WTC11 (cell line): ENCODE measurements at regions not wholly inside any gene's neighbourhood (a gene's known extent, or its start where the extent isn't known, plus 50 kb on each side); places are given as distances from the start of the nearest gene placed in this dataset.

Source experiments
- ATAC-seq: fragments of 200-7000 bp; cut with Tn5 transposase; 2 replicates; pipeline ENCODE4 v1.10.0; 2021; ENCODE audit warnings: mild to moderate bottlenecking, moderate library complexity
- CTCF ChIA-PET: fragments of 300-600 bp; sonication (Branson Sonifier 250); formaldehyde crosslinking; loops from one replicate; lab custom pipeline; 2021; ENCODE audit warnings: antibody characterized with exemption; lab: Charles Lee
- POLR2A ChIA-PET: fragments of 350-600 bp; sonication (Branson Sonifier 250); formaldehyde crosslinking; loops from one replicate; lab custom pipeline; 2021; ENCODE audit warnings: antibody characterized with exemption; lab: Charles Lee
- DNase-seq: peaks from one replicate; pipeline ENCODE4 v3.0.0; 2021; ENCODE audit warnings: low spot score
- H3K27ac Mint-ChIP-seq: 2 replicates; pipeline ENCODE4 v1.8.0; 2021; ENCODE audit warnings: mixed read lengths
- H3K27me3 Mint-ChIP-seq: 2 replicates; pipeline ENCODE4 v1.8.0; 2021; ENCODE audit warnings: low read depth, mild to moderate bottlenecking, moderate library complexity, mixed read lengths
- H3K36me3 Mint-ChIP-seq: 2 replicates; pipeline ENCODE4 v1.8.0; 2021; ENCODE audit warnings: mixed read lengths
- H3K4me1 Mint-ChIP-seq: 2 replicates; pipeline ENCODE4 v1.8.0; 2022; ENCODE audit warnings: mixed read lengths
- H3K4me3 Mint-ChIP-seq: 2 replicates; pipeline ENCODE4 v1.8.0; 2021; ENCODE audit warnings: mild to moderate bottlenecking, moderate library complexity, mixed read lengths
- H3K9me3 Mint-ChIP-seq: 2 replicates; pipeline ENCODE4 v1.8.0; 2021; ENCODE audit warnings: mixed read lengths
- ETV6 ChIP-seq: sonication (generic); formaldehyde crosslinking; IDR thresholded peaks from 2 replicates; pipeline ENCODE4 v1.8.1; 2022; ENCODE audit warnings: mild to moderate bottlenecking, missing genetic modification reagents
- FOXP1 ChIP-seq: sonication (generic); formaldehyde crosslinking; IDR thresholded peaks from 2 replicates; pipeline ENCODE4 v1.8.0; 2022; ENCODE audit warnings: missing genetic modification reagents, mild to moderate bottlenecking, moderate library complexity, borderline replicate concordance
- IRF2 ChIP-seq: sonication (generic); formaldehyde crosslinking; IDR thresholded peaks from 2 replicates; pipeline ENCODE4 v1.8.0; 2022; ENCODE audit warnings: low read depth, missing genetic modification reagents, borderline replicate concordance
- KAT7 ChIP-seq: sonication (generic); formaldehyde crosslinking; IDR thresholded peaks from 2 replicates; pipeline ENCODE4 v1.8.1; 2023; ENCODE audit warnings: missing genetic modification reagents, mild to moderate bottlenecking, borderline replicate concordance
- MXD4 ChIP-seq: fragments of 250-450 bp; sonication (Bioruptor Pico); IDR thresholded peaks from 2 replicates; pipeline ENCODE4 v1.8.0; 2021; ENCODE audit warnings: mild to moderate bottlenecking, moderate library complexity, borderline replicate concordance
- TF ChIP-seq, protein P1 (sequence below): sonication (generic); formaldehyde crosslinking; IDR thresholded peaks from 2 replicates; pipeline ENCODE4 v1.8.0; 2022; ENCODE audit warnings: mild to moderate bottlenecking, missing genetic modification reagents
- TF ChIP-seq, protein P2 (sequence below): sonication (generic); formaldehyde crosslinking; IDR thresholded peaks from 2 replicates; pipeline ENCODE4 v1.8.0; 2023; ENCODE audit warnings: missing genetic modification reagents
- TF ChIP-seq, protein P3 (sequence below): fragments of 250-450 bp; sonication (Bioruptor Pico); conservative IDR thresholded peaks from 2 replicates; pipeline ENCODE4 v1.9.0; 2021; ENCODE audit warnings: mild to moderate bottlenecking
- TF ChIP-seq, protein P4 (sequence below): sonication (generic); formaldehyde crosslinking; IDR thresholded peaks from 2 replicates; pipeline ENCODE4 v1.8.1; 2023; ENCODE audit warnings: mild to moderate bottlenecking, missing genetic modification reagents, moderate library complexity
- TF ChIP-seq, protein P5 (sequence below): sonication (generic); formaldehyde crosslinking; IDR thresholded peaks from 2 replicates; pipeline ENCODE4 v1.8.1; 2022; ENCODE audit warnings: mild to moderate bottlenecking, missing genetic modification reagents, moderate library complexity, borderline replicate concordance
- TF ChIP-seq, protein P6 (sequence below): fragments of 250-450 bp; sonication (Bioruptor Pico); IDR thresholded peaks from 2 replicates; pipeline ENCODE4 v1.9.0; 2021; ENCODE audit warnings: mild to moderate bottlenecking
- TF ChIP-seq, protein P7 (sequence below): fragments of 250-450 bp; sonication (Bioruptor Pico); IDR thresholded peaks from 2 replicates; pipeline ENCODE4 v1.8.0; 2021; ENCODE audit warnings: mild to moderate bottlenecking
- TF ChIP-seq, protein P8 (sequence below): sonication (generic); formaldehyde crosslinking; IDR thresholded peaks from 2 replicates; pipeline ENCODE4 v1.8.0; 2022; ENCODE audit warnings: mild to moderate bottlenecking, missing genetic modification reagents

DNA sequence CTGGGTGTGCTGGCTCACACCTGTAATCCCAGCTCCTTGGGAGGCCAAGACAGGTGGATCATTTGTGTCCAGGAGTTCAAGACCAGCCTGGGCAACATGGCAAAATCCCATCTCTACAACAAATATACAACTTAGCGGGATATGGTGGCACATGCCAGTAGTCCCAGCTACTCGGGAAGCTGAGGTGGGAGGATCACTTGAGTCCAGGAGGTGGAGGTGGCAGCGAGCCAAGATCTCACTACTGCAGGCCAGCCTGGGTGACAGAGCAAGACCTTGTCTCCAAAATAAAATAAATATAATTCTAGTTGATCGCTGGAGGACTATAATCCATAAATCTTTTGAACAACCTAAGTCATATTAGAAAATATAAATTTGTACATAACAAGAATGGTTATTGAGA lies 1061.5 kb upstream of the PCDH9 start:
- H3K27ac Mint-ChIP-seq = no peak overlapping the region
- TF ChIP-seq ETV6 (CRISPR knock-in tag) = no peak
- TF ChIP-seq, protein P1, sequence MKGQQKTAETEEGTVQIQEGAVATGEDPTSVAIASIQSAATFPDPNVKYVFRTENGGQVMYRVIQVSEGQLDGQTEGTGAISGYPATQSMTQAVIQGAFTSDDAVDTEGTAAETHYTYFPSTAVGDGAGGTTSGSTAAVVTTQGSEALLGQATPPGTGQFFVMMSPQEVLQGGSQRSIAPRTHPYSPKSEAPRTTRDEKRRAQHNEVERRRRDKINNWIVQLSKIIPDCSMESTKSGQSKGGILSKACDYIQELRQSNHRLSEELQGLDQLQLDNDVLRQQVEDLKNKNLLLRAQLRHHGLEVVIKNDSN = no peak
- TF ChIP-seq, protein P2, sequence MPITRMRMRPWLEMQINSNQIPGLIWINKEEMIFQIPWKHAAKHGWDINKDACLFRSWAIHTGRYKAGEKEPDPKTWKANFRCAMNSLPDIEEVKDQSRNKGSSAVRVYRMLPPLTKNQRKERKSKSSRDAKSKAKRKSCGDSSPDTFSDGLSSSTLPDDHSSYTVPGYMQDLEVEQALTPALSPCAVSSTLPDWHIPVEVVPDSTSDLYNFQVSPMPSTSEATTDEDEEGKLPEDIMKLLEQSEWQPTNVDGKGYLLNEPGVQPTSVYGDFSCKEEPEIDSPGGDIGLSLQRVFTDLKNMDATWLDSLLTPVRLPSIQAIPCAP (CRISPR knock-in tag) = no peak
- TF ChIP-seq, protein P3, sequence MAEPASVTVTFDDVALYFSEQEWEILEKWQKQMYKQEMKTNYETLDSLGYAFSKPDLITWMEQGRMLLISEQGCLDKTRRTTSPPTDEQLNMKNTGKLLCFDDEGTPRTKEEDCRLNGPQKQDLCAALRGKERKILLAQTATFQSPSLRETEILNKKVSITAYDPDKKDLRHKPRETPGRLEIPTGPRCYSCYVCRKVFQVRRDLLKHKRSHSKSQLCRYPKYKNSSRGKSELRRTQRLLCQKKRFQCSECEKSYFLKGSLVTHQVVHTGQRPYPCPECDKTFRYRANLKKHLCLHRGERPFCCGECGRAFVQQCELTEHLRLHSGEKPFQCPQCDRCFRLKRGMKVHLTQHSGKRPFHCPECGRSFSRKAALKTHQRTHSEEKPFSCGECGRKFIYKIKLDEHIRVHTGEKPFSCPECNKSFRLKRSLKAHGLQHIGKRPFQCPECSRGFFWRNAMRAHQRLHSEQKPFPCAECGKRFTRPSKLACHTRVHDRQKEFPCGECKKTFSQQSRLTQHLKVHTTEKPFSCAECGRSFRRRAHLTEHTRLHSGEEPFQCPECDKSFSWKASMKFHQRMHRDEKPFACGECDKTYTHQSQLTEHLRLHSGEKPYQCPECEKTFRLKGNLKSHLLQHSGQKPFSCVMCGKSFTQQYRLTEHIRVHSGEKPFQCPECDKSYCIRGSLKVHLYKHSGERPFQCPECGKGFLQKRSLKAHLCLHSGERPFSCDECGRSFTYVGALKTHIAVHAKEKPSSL (CRISPR knock-in tag) = no peak
- TF ChIP-seq KAT7 (CRISPR knock-in tag) = no peak
- TF ChIP-seq MXD4 (CRISPR knock-in tag) = no peak
- TF ChIP-seq, protein P4, sequence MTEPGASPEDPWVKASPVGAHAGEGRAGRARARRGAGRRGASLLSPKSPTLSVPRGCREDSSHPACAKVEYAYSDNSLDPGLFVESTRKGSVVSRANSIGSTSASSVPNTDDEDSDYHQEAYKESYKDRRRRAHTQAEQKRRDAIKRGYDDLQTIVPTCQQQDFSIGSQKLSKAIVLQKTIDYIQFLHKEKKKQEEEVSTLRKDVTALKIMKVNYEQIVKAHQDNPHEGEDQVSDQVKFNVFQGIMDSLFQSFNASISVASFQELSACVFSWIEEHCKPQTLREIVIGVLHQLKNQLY (CRISPR knock-in tag) = no peak
- TF ChIP-seq, protein P5, sequence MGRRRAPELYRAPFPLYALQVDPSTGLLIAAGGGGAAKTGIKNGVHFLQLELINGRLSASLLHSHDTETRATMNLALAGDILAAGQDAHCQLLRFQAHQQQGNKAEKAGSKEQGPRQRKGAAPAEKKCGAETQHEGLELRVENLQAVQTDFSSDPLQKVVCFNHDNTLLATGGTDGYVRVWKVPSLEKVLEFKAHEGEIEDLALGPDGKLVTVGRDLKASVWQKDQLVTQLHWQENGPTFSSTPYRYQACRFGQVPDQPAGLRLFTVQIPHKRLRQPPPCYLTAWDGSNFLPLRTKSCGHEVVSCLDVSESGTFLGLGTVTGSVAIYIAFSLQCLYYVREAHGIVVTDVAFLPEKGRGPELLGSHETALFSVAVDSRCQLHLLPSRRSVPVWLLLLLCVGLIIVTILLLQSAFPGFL = no peak
- no peak for TF ChIP-seq FOXP1
- no peaks in the 10 kb centered on the region for H3K9me3 Mint-ChIP-seq
- CTCF ChIA-PET = no interaction called here
- no peak for DNase-seq
- ATAC-seq = no peak
- no peaks in the 10 kb centered on the region for H3K36me3 Mint-ChIP-seq
- POLR2A ChIA-PET = no interaction called here
- H3K4me3 Mint-ChIP-seq = no peak overlapping the region
- H3K27me3 Mint-ChIP-seq = no peaks in the 10 kb centered on the region
- no peaks in the 10 kb centered on the region for H3K4me1 Mint-ChIP-seq

DNA sequence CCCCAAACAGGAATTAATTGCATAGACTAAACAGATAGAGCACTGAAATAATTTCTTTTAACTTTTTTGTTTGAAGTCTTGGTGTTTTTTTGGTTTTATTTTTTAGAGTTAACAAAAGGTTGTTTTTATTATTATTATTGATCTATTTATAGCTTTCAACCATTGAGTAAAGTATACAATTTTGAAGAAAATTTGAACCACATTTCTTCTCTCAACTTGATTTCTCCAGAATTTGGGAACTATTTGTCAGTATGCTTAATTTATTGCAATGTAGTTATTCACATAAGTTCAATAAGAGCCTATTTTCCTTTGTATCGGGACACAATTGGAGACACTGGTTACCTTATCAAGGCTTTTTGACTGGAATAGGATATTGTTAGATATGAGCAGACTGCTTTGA lies 1045.6 kb upstream of the PCDH9 start:
- ATAC-seq = no peak
- H3K4me1 Mint-ChIP-seq = no peaks in the 10 kb centered on the region
- H3K9me3 Mint-ChIP-seq = peaks cover 50% of the 10 kb centered on the region
- CTCF ChIA-PET = no interaction called here
- H3K4me3 Mint-ChIP-seq = no peak overlapping the region
- TF ChIP-seq, protein P6, sequence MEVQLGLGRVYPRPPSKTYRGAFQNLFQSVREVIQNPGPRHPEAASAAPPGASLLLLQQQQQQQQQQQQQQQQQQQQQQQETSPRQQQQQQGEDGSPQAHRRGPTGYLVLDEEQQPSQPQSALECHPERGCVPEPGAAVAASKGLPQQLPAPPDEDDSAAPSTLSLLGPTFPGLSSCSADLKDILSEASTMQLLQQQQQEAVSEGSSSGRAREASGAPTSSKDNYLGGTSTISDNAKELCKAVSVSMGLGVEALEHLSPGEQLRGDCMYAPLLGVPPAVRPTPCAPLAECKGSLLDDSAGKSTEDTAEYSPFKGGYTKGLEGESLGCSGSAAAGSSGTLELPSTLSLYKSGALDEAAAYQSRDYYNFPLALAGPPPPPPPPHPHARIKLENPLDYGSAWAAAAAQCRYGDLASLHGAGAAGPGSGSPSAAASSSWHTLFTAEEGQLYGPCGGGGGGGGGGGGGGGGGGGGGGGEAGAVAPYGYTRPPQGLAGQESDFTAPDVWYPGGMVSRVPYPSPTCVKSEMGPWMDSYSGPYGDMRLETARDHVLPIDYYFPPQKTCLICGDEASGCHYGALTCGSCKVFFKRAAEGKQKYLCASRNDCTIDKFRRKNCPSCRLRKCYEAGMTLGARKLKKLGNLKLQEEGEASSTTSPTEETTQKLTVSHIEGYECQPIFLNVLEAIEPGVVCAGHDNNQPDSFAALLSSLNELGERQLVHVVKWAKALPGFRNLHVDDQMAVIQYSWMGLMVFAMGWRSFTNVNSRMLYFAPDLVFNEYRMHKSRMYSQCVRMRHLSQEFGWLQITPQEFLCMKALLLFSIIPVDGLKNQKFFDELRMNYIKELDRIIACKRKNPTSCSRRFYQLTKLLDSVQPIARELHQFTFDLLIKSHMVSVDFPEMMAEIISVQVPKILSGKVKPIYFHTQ = no peak
- TF ChIP-seq, protein P7, sequence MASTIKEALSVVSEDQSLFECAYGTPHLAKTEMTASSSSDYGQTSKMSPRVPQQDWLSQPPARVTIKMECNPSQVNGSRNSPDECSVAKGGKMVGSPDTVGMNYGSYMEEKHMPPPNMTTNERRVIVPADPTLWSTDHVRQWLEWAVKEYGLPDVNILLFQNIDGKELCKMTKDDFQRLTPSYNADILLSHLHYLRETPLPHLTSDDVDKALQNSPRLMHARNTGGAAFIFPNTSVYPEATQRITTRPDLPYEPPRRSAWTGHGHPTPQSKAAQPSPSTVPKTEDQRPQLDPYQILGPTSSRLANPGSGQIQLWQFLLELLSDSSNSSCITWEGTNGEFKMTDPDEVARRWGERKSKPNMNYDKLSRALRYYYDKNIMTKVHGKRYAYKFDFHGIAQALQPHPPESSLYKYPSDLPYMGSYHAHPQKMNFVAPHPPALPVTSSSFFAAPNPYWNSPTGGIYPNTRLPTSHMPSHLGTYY (CRISPR knock-in tag) = no peak
- TF ChIP-seq IRF2 = no peak
- TF ChIP-seq, protein P8, sequence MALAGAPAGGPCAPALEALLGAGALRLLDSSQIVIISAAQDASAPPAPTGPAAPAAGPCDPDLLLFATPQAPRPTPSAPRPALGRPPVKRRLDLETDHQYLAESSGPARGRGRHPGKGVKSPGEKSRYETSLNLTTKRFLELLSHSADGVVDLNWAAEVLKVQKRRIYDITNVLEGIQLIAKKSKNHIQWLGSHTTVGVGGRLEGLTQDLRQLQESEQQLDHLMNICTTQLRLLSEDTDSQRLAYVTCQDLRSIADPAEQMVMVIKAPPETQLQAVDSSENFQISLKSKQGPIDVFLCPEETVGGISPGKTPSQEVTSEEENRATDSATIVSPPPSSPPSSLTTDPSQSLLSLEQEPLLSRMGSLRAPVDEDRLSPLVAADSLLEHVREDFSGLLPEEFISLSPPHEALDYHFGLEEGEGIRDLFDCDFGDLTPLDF (CRISPR knock-in tag) = no peak
- no peak for DNase-seq
- POLR2A ChIA-PET = no interaction called here
- no peak overlapping the region for H3K27ac Mint-ChIP-seq
- peaks cover 26% of the 10 kb centered on the region for H3K36me3 Mint-ChIP-seq
- no peaks in the 10 kb centered on the region for H3K27me3 Mint-ChIP-seq
